ENCODE measurements at regions not wholly inside any gene's neighbourhood (a gene's known extent, or its start where the extent isn't known, plus 50 kb on each side); places are given as distances from the start of the nearest gene placed in this dataset.
"Not testable (repeated sequence)": the region's sequence is repeated elsewhere in the genome, so short reads cannot be mapped to it uniquely, and the experiment has no call there.

- DNase-seq = no peak
These were observed 445.7 kb downstream of the DAD1 start for GRCh38 chr14:22143363-22143762.

- DNase-seq = no peak
These were observed 448.4 kb downstream of the DAD1 start for GRCh38 chr14:22140633-22141032.

- no peak for DNase-seq
These were observed 457.1 kb downstream of the DAD1 start for GRCh38 chr14:22131749-22132476.

GRCh38 chr14:22124073-22124613 lies 450.5 kb upstream of the OR4E1 start:
- peak in 1 of 14 donors; percentile 0 for DNase-seq

- no peak for DNase-seq
These were observed 449.4 kb upstream of the OR4E1 start for GRCh38 chr14:22122829-22123560.

GRCh38 chr14:22122227-22122818 lies 448.7 kb upstream of the OR4E1 start:
- DNase-seq = no peak

GRCh38 chr14:22118899-22119477 lies 445.4 kb upstream of the OR4E1 start:
- no peak for DNase-seq

- no peak for DNase-seq
These were observed 439.8 kb upstream of the OR4E1 start for GRCh38 chr14:22113401-22113800.

- no peak for DNase-seq
These were observed 438.4 kb upstream of the OR4E1 start for GRCh38 chr14:22112004-22112403.

- DNase-seq = no peak
These were observed 434.1 kb upstream of the OR4E1 start for GRCh38 chr14:22107753-22108152.

- DNase-seq = no peak
These were observed 433.4 kb upstream of the OR4E1 start for GRCh38 chr14:22106700-22107697.

- DNase-seq = no peak
These were observed 432.0 kb upstream of the OR4E1 start for GRCh38 chr14:22105624-22106006.

- no peak for DNase-seq
These were observed 431.5 kb upstream of the OR4E1 start for GRCh38 chr14:22105006-22105623.

- not testable (repeated sequence) for DNase-seq
These were observed 427.1 kb upstream of the OR4E1 start for GRCh38 chr14:22100764-22101120.

GRCh38 chr14:22099942-22100763 lies 426.5 kb upstream of the OR4E1 start:
- DNase-seq = peak in 5 of 14 donors; percentile 1 to 16 (median 3)

GRCh38 chr14:22098435-22098834 lies 424.8 kb upstream of the OR4E1 start:
- no peak for DNase-seq

GRCh38 chr14:22097586-22098292 lies 424.1 kb upstream of the OR4E1 start:
- DNase-seq = no peak

- DNase-seq = no peak
These were observed 423.5 kb upstream of the OR4E1 start for GRCh38 chr14:22097072-22097471.

- no peak for DNase-seq
These were observed 422.9 kb upstream of the OR4E1 start for GRCh38 chr14:22096514-22096895.

Measured in C1 segment of cervical spinal cord (tissue), 14 donors.